ENCODE measurements at regions not wholly inside any gene's neighbourhood (a gene's known extent, or its start where the extent isn't known, plus 50 kb on each side); places are given as distances from the start of the nearest gene placed in this dataset.
"Not testable (repeated sequence)": the region's sequence is repeated elsewhere in the genome, so short reads cannot be mapped to it uniquely, and the experiment has no call there.

DNA sequence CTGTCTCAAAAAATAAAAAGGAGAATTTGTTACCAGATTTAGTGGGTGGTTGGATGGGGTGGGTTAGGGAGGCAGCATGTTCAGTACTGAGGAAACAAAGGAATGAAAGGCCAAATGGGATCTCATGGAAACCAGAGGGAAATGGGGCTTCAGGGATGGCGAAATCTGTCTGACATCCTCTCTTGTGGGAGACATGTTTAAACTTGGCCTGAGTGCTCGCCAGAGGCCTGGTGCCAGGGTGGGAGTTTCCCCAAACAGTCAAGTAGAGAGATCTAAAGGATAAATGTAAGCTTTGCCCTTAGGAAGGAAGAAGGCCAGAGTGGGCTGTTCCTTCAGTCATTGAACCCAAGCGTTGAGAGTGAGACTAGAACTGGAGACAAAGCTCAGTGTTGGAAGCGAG, 61.9 kb upstream of the AKIRIN2 start:
- no peak for DNase-seq (ENCODE audit: low read depth in 3 of 3)

DNA sequence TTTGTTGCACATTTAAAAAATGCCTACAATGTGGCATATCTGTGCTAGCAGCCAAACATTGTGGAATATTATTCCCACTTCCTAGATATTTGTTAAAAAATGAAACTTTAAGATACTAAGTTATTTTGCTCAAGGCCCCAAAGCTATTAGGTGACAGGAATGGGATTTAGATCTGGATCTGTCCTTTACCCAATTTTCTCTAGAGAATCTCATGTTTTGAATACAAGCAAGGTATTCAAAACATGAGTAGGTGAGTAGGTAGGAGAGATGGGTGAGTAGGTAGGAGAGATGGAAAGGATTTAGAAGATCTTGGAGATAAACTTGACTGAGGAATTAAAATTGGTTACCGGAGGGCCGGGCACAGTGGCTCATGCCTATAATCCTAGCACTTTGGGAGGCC, 61.2 kb upstream of the AKIRIN2 start:
- DNase-seq (ENCODE audit: low read depth in 3 of 3): no peak

DNA sequence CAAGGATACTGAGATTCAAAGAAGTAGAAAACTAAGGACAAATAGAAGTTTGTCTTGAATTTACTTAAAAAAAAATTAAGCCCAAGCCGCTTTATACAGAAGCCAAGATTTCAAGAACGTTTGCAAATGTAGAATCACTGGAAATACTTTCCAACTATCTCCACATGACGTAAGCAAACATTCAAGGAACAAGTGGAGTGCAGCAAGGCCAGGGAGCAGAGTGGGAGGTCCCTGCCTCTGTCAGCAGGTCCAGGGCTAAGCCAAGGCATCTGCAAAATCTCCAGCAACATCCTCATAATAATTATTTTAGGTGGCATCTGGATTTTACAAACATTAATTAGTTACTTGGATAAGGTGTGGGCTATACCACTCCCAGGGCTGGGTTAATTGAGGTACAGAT, 60.1 kb upstream of the AKIRIN2 start:
- DNase-seq (ENCODE audit: low read depth in 3 of 3): no peak

DNA sequence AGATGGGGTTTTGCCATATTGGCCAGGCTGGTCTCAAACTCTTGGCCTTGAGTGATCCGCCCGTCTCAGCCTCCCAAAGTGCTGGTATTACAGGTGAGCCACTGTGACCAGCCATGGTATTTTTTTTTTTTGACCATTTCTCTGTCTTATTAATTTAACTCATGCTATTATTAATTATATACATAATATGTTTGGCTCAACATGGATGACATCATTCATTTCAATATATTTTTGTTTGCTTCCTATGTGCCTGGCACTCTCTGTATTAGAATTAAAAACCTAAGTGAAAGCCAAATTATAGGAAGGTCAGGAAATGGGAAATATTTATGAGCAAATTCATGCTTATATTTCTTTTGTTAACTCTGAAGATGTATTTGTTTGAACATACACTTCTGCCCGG, 55.8 kb upstream of the AKIRIN2 start:
- no peak for DNase-seq (ENCODE audit: low read depth in 3 of 3)

DNA sequence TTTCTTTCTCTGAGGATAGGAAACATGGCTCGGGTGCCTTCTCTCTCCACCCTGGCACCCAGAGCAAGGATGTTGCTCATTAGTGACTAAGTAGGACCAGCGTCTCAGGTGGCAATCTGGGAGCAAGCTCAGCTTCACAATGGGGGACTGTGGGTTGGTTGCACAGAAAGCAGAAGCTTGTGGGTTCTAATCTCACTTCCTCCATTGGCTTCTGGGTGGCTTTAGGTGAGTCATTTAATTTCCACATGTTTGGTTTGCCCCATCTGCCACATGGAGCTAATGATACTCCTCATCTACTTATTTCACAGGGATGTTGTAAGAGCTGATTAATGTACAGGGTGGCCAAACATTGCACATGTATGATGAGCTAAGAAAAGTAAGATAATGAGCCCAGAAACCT, 54.8 kb upstream of the AKIRIN2 start:
- DNase-seq (ENCODE audit: low read depth in 3 of 3): peak in 1 of 3 donors; percentile 35

DNA sequence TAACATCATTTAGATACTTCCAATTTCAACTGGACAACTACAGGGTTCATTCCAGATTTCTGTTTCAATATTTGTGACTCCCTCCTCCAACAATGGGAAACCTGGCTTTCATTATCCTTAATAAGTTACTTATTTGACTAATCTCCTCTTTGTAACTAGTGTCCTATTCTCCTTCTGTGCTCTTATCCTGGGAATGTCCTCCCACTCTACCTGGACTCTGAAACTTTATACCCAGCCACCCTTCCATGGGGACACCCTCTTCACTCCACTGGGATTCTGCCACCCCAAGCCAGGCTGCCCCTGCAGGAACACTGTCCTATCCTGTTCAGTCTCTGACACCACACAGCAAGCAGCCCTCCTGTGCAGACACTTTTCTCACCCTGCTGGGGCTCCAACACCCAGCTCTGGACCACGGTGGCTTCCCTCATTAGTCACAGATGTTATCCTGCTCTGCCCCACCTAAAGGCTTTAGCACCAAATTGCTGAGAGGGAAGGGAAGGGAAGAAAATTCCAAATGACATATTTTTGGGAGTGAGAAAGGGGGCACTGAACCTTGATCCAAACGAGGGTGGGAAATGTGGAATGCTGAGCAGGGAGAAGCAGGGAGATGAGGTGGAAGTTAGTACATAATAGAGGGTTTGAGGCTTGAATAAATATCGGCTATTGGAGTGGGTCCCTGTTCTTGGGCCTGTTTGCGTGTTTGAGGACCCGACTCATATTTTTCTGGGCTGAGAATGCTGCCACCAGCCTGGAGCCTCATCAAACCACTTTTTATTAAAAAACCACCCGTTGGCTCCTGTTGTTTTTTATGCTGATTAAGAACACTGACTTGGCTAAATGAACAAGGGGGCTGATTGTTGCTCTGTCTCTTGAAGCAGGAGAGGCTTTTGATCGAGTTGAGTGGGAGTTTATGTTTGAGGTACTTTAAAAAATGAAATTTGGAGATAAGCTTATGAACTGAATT, 54.0 kb upstream of the AKIRIN2 start:
- no peak for DNase-seq (ENCODE audit: low read depth in 3 of 3)

DNA sequence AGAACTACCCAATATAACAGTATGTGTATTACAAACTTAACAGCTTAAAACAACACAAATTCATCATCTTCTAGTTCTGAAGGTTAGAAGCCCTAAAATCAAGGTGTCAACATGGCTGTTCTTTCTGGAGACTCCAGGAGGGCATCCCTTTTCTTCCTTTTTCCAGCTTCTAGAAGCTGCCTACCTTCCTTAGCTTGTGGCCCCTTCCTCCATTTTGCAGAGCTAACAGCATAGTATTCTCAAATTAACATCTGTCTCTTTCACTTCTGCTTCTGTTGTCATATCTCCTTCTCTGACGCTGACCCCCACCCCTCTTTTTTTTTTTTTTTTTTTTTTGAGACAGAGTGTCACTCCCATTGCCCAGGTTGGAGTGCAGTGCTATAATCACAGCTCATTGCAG, 52.8 kb upstream of the AKIRIN2 start:
- DNase-seq (ENCODE audit: low read depth in 3 of 3): no peak

DNA sequence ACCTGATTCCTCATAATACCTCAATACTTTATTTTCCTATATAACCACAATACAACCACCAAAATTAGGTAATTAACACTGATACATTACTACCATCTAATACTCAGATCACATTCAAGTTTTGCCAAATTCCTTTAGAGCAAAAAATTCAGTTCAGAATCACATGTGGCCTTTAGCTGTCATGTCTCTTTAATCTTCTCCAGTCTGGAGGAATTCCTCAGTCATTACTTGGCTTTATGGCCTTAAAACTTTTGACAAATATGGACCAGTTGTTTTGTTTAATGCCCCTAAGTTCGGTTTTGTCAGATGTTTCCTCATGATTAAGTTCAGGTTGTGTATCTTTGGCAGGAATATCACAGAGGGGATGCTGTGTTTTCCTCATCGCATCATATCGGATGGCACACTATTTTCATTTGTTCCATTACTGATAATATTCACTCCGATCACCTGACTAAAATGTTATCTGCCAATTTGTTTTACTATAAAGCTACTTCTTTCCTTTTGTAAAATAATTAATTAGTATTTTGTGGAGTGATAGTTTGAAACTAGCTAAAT, 51.2 kb upstream of the AKIRIN2 start:
- DNase-seq (ENCODE audit: low read depth in 3 of 3): no peak

DNA sequence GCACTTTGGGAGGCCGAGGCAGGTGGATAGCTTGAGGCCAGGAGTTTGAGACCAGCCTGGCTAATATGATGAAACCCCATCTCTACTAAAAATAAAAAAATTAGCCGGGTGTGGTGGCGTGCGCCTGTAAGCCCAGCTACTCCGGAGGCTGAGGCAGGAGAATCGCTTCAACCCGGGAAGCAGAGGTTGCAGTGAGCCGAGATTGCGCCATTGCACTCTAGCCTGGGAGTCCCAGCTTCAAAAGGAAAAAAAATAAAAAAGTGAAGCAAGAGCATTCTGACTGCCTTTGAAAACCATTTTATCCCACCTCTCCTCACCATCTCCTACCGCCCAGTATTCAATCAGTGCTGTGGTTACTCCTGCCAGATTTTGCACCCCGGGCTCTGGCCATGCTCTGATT, 50.5 kb upstream of the AKIRIN2 start:
- DNase-seq (ENCODE audit: low read depth in 3 of 3): not testable (repeated sequence)

All from stimulated activated CD4-positive, alpha-beta T cell treated with anti-CD3 and anti-CD28 coated beads, TNF-alpha, amount 100 ng/mL, for 48 hours (primary cell).